Vagina (tissue), 2 donors: ENCODE measurements at regions not wholly inside any gene's neighbourhood (a gene's known extent, or its start where the extent isn't known, plus 50 kb on each side); places are given as distances from the start of the nearest gene placed in this dataset.

Source experiments
- POLR2A ChIP-seq, 2 donors: fragments of 450-650 bp; IDR thresholded peaks; one replicate each; pipeline ENCODE4 v1.6.1; 2017; ENCODE audit warnings: antibody characterized with exemption in 2 of 2, mild to moderate bottlenecking in 2 of 2, moderate library complexity in 2 of 2
- TF ChIP-seq, protein P1 (sequence below), 3 experiments: fragments of 450-650 bp in 2 of 3; fragments of 200-600 bp in 1 of 3; sonication (generic) in 1 of 3; IDR thresholded peaks; one replicate each; pipeline ENCODE4 v1.5.1; 2017 to 2019; ENCODE audit warnings: antibody characterized with exemption in 3 of 3, mild to moderate bottlenecking in 2 of 3, moderate library complexity in 2 of 3

DNA sequence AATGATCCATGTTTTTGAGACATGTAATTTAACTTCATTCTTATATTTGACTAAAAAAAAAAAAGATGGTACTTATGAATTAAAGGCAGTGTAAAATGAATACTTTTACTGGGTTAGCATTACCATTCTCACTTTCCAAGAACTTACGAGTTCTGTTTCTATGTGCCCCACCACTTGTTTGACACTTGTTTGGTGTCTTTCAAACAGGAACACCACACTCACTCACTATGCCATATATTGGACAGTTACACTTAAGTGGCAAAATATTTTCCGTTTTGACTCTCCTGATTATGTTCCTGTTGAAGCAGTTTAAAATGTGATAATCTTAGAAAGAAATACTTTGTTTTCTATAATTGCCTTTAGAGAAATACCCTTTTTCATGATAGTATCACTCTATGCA lies 56.6 kb upstream of the ATXN7L3B start:
- TF ChIP-seq, protein P1, sequence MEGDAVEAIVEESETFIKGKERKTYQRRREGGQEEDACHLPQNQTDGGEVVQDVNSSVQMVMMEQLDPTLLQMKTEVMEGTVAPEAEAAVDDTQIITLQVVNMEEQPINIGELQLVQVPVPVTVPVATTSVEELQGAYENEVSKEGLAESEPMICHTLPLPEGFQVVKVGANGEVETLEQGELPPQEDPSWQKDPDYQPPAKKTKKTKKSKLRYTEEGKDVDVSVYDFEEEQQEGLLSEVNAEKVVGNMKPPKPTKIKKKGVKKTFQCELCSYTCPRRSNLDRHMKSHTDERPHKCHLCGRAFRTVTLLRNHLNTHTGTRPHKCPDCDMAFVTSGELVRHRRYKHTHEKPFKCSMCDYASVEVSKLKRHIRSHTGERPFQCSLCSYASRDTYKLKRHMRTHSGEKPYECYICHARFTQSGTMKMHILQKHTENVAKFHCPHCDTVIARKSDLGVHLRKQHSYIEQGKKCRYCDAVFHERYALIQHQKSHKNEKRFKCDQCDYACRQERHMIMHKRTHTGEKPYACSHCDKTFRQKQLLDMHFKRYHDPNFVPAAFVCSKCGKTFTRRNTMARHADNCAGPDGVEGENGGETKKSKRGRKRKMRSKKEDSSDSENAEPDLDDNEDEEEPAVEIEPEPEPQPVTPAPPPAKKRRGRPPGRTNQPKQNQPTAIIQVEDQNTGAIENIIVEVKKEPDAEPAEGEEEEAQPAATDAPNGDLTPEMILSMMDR (IDR thresholded peaks at IDR 0.05) = no peak
- no peak for TF ChIP-seq POLR2A (IDR thresholded peaks at IDR 0.05)
